ENCODE measurements at regions not wholly inside any gene's neighbourhood (a gene's known extent, or its start where the extent isn't known, plus 50 kb on each side); places are given as distances from the start of the nearest gene placed in this dataset.

GRCh38 chr10:57785546-57785945, 482.1 kb downstream of the IPMK start:
- no peaks in the 10 kb centered on the region for H3K27me3 ChIP-seq (ENCODE audit: control insufficient read depth, insufficient read depth, low read length)
- H3K9me3 ChIP-seq (ENCODE audit: control insufficient read depth, insufficient read depth, low read length) = no peaks in the 10 kb centered on the region
- TF ChIP-seq, protein P1, sequence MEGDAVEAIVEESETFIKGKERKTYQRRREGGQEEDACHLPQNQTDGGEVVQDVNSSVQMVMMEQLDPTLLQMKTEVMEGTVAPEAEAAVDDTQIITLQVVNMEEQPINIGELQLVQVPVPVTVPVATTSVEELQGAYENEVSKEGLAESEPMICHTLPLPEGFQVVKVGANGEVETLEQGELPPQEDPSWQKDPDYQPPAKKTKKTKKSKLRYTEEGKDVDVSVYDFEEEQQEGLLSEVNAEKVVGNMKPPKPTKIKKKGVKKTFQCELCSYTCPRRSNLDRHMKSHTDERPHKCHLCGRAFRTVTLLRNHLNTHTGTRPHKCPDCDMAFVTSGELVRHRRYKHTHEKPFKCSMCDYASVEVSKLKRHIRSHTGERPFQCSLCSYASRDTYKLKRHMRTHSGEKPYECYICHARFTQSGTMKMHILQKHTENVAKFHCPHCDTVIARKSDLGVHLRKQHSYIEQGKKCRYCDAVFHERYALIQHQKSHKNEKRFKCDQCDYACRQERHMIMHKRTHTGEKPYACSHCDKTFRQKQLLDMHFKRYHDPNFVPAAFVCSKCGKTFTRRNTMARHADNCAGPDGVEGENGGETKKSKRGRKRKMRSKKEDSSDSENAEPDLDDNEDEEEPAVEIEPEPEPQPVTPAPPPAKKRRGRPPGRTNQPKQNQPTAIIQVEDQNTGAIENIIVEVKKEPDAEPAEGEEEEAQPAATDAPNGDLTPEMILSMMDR (IDR thresholded peaks at IDR 0.05; ENCODE audit: low read depth, low read length) = no peak
- no peak overlapping the region for H3K27ac ChIP-seq (ENCODE audit: low read depth, low read length)
- ChIA-PET CTCF (no interaction called here), POLR2A (no interaction called here)
- DNase-seq (ENCODE audit: low read depth, low spot score) = no peak
- no peak overlapping the region for H3K4me3 ChIP-seq (ENCODE audit: low read depth, low read length)

DNA sequence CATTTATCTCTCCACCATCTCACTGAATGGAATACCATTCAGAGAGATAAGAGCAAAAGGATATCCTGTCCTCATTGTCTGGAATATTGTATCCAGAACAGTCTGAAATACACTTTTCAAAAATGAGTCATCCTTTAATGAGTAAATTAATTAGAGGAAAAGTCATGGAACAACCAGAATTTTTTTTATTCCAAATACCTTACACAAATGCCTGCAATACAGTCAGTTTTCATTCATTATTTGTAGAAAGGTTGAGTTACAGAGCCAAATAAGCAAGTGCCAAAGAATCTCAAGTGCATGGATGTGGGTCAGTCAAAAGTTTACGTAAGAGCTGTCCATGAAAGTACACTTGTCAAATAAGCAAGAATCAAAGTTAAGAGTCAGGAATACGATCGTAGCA, 482.6 kb downstream of the IPMK start:
- Histone ChIP-seq H3K27me3 (ENCODE audit: control insufficient read depth, insufficient read depth, low read length) (no peaks in the 10 kb centered on the region), H3K27ac (ENCODE audit: low read depth, low read length) (no peak overlapping the region), H3K4me3 (ENCODE audit: low read depth, low read length) (no peak overlapping the region), H3K9me3 (ENCODE audit: control insufficient read depth, insufficient read depth, low read length) (no peaks in the 10 kb centered on the region)
- CTCF ChIA-PET = no interaction called here
- TF ChIP-seq, protein P1 (IDR thresholded peaks at IDR 0.05; ENCODE audit: low read depth, low read length) = no peak
- POLR2A ChIA-PET = no interaction called here
- DNase-seq (ENCODE audit: low read depth, low spot score) = no peak

DNA sequence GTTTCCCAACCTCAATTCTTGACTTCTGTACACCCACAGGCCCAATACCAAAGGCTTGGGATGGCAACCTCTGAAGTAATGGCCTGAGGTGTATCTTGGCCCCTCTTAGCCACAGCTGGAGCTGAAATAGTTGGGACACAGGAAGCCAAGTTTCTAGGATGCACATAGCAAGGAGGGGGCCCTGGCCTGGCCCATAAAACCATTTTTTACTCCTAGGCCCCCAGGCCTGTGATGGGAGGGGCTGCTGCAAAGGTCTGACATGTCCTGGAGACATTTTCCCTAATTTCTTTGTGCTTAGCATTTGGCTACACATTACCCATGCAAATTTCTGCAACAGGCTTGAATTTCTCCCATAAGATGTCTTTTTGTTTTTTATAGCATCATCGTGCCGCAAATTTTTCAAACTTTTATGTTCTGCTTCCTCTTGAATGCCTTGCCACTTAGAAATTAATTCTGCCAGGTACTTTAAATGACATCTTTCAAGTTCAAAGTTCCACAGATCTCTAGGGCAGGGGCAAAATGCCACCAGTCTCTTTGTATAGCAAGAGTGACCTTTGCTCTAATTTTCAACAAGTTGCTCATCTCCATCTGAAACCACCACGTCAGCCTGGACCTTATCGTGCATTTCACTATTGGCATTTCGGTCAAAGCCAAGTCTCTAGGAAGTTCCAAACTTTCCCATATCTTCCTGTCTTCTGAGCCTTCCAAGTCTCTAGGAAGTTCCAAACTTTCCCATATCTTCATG, 490.8 kb downstream of the IPMK start:
- Histone ChIP-seq H3K27me3 (ENCODE audit: control insufficient read depth, insufficient read depth, low read length) (no peaks in the 10 kb centered on the region), H3K27ac (ENCODE audit: low read depth, low read length) (no peak overlapping the region), H3K4me3 (ENCODE audit: low read depth, low read length) (no peak overlapping the region), H3K9me3 (ENCODE audit: control insufficient read depth, insufficient read depth, low read length) (no peaks in the 10 kb centered on the region)
- DNase-seq (ENCODE audit: low read depth, low spot score) = no peak
- TF ChIP-seq, protein P1 (IDR thresholded peaks at IDR 0.05; ENCODE audit: low read depth, low read length) = no peak
- ChIA-PET CTCF (no interaction called here), POLR2A (no interaction called here)

DNA sequence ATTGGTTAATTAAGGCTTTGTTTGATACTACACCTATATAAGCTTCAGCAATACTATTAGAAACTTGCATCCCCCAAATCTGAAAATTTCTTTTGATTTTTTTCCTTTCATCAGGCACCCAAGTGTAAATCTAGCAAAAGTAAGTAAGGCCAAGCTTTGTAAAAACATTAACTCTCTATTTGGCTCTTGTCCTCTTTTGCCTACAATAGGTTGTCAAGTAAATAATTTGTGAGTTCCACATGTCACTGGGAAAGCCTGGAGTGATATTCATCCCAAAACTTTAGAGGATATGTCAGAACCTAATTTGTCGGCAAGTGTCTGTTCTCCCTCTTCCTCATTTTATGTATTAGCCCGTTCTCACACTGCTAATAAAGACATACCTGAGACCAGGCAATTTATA, 492.4 kb downstream of the IPMK start:
- H3K27ac ChIP-seq (ENCODE audit: low read depth, low read length) = no peak overlapping the region
- no peaks in the 10 kb centered on the region for H3K27me3 ChIP-seq (ENCODE audit: control insufficient read depth, insufficient read depth, low read length)
- H3K9me3 ChIP-seq (ENCODE audit: control insufficient read depth, insufficient read depth, low read length) = no peaks in the 10 kb centered on the region
- no peak for DNase-seq (ENCODE audit: low read depth, low spot score)
- ChIA-PET POLR2A (no interaction called here), CTCF (no interaction called here)
- no peak overlapping the region for H3K4me3 ChIP-seq (ENCODE audit: low read depth, low read length)
- TF ChIP-seq, protein P1 (IDR thresholded peaks at IDR 0.05; ENCODE audit: low read depth, low read length) = no peak

GRCh38 chr10:57769298-57769697, 498.4 kb downstream of the IPMK start:
- POLR2A ChIA-PET = no interaction called here
- H3K27ac ChIP-seq (ENCODE audit: low read depth, low read length) = no peak overlapping the region
- CTCF ChIA-PET = no interaction called here
- DNase-seq (ENCODE audit: low read depth, low spot score) = no peak
- no peaks in the 10 kb centered on the region for H3K27me3 ChIP-seq (ENCODE audit: control insufficient read depth, insufficient read depth, low read length)
- no peak overlapping the region for H3K4me3 ChIP-seq (ENCODE audit: low read depth, low read length)
- TF ChIP-seq, protein P1 (IDR thresholded peaks at IDR 0.05; ENCODE audit: low read depth, low read length) = no peak
- no peaks in the 10 kb centered on the region for H3K9me3 ChIP-seq (ENCODE audit: control insufficient read depth, insufficient read depth, low read length)

Data from AG04450 (cell line).